Activated T-helper 2 cell treated with anti-CD3 and anti-CD28 coated beads, Interferon-gamma antibody, Interleukin-2, Interleukin-4, amounts not matched to agents 10 μg/mL and 5 μg/mL and 100 μg/mL, durations not matched to agents 14 hours and 24 hours and 36 hours (primary cell): ENCODE measurements at regions not wholly inside any gene's neighbourhood (a gene's known extent, or its start where the extent isn't known, plus 50 kb on each side); places are given as distances from the start of the nearest gene placed in this dataset.

Experiments used
- DNase-seq: peaks from one replicate; pipeline ENCODE4 v3.0.0; 2021; ENCODE audit warnings: low spot score
- H3K27ac Mint-ChIP-seq: one replicate; pipeline ENCODE4 v1.8.0; 2021; ENCODE audit warnings: mixed read lengths
- H3K27me3 Mint-ChIP-seq: one replicate; pipeline ENCODE4 v1.8.0; 2021; ENCODE audit warnings: low read depth, mixed read lengths
- H3K36me3 Mint-ChIP-seq: one replicate; pipeline ENCODE4 v1.8.0; 2021; ENCODE audit warnings: low read depth, mixed read lengths
- H3K4me1 Mint-ChIP-seq: one replicate; pipeline ENCODE4 v1.8.0; 2021; ENCODE audit warnings: low read depth, mixed read lengths
- H3K4me3 Mint-ChIP-seq: one replicate; pipeline ENCODE4 v1.8.0; 2021; ENCODE audit warnings: low read depth, mild to moderate bottlenecking, moderate library complexity, mixed read lengths
- H3K9me3 Mint-ChIP-seq: one replicate; pipeline ENCODE4 v1.8.0; 2021; ENCODE audit warnings: mixed read lengths
- intact Hi-C: fragments of 100-400 bp; cut with micrococcal nuclease; formaldehyde crosslinking; loops from one replicate; pipeline ENCODE4 v1.15.1; 2023

DNA sequence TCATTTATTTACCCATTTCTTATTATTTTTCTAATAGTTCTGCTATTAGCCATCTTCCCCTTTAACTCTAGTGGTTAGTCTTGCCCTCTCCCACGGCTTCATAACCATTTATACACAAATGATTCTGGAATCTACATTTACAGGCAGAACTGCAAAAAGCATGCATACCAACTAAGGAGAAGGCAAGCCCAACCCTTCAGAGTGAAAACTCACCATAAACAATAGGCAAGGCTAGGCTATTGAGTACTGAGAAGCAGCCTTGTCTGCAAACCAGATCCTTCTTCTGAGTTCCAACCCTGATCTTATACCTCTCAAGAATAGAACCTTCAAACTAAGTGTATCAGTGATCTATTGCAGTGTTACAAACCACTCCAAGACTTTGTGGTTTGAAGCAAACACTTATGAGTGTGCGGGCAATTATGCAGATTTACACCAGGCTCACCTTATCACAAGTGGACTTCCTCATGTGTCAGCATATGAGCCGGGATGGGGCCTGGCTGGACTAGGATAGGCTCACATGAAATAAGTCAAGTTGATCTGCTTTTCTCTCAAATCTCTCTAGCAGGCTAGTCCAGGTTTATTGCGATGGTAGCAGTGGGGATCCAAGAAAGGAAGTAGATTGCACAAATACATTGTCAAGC, 896.9 kb upstream of the PHF14 start:
- intact Hi-C loops: no loop called here
- DNase-seq: no peak
- Mint-ChIP-seq H3K27me3 (no peaks in the 10 kb centered on the region), H3K4me3 (no peak overlapping the region), H3K4me1 (no peaks in the 10 kb centered on the region), H3K9me3 (peaks cover 3% of the 10 kb centered on the region), H3K36me3 (no peaks in the 10 kb centered on the region), H3K27ac (no peak overlapping the region)

- Mint-ChIP-seq H3K9me3 (peaks cover 7% of the 10 kb centered on the region), H3K27ac (no peak overlapping the region), H3K4me3 (no peak overlapping the region), H3K36me3 (no peaks in the 10 kb centered on the region), H3K4me1 (no peaks in the 10 kb centered on the region), H3K27me3 (no peaks in the 10 kb centered on the region)
- intact Hi-C loops: no loop called here
- no peak for DNase-seq
Observed at GRCh38 chr7:10079572-10079971, 894.1 kb upstream of the PHF14 start.

DNA sequence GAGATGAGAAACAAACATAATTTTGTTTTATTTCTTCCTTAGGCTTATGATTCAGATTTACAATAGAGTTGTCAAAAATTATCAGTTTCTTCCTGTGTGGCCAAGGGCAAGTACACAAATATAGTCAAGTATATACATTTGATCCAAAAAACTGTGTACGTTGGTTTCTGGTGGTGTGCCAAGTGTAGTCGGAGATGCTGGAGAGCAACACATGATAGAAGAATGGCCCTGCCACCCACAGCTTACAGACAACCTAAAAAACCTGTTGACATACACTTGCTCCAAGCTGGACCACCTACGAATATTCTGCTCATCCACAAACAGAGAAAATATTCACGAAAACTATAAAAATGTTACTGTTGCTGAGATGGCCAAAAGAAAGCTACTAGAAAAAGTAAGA, 890.8 kb upstream of the PHF14 start:
- H3K9me3 Mint-ChIP-seq: peaks cover 4% of the 10 kb centered on the region
- no peak overlapping the region for H3K27ac Mint-ChIP-seq
- no peaks in the 10 kb centered on the region for H3K36me3 Mint-ChIP-seq
- H3K27me3 Mint-ChIP-seq: no peaks in the 10 kb centered on the region
- intact Hi-C loops: no loop called here
- no peaks in the 10 kb centered on the region for H3K4me1 Mint-ChIP-seq
- no peak overlapping the region for H3K4me3 Mint-ChIP-seq
- DNase-seq: no peak

DNA sequence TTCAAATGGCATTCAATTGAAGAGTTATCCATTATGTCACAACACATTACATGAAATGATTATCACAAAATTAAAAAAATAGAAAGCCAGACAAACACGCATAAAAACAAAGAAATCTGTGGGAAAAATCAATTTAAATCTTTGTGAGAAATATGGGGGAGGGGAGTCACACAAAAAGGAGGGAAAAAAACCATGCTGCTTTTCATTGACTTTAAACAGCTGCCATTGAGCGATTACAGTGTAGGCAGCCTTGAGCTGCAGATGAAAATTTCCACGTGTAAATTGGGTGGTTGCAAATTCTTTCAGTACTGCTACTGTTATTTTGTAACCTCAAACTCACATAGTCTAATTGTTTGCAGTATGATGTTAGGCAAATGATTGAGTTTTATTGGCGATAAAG, 889.9 kb upstream of the PHF14 start:
- intact Hi-C loops: no loop called here
- no peak overlapping the region for H3K4me3 Mint-ChIP-seq
- no peak for DNase-seq
- H3K4me1 Mint-ChIP-seq: no peaks in the 10 kb centered on the region
- H3K27me3 Mint-ChIP-seq: no peaks in the 10 kb centered on the region
- H3K9me3 Mint-ChIP-seq: peaks cover 4% of the 10 kb centered on the region
- no peak overlapping the region for H3K27ac Mint-ChIP-seq
- H3K36me3 Mint-ChIP-seq: no peaks in the 10 kb centered on the region

GRCh38 chr7:10085231-10085630, 888.4 kb upstream of the PHF14 start:
- H3K36me3 Mint-ChIP-seq: no peaks in the 10 kb centered on the region
- H3K4me3 Mint-ChIP-seq: no peak overlapping the region
- no peaks in the 10 kb centered on the region for H3K4me1 Mint-ChIP-seq

GRCh38 chr7:10100572-10100971, 873.1 kb upstream of the PHF14 start:
- Mint-ChIP-seq H3K4me3 (no peak overlapping the region), H3K4me1 (no peaks in the 10 kb centered on the region), H3K27me3 (no peaks in the 10 kb centered on the region), H3K9me3 (peaks cover 4% of the 10 kb centered on the region), H3K36me3 (no peaks in the 10 kb centered on the region), H3K27ac (no peak overlapping the region)
- intact Hi-C loops: no loop called here
- DNase-seq: no peak

More at GRCh38 chr7:10085231-10085630, 888.4 kb upstream of the PHF14 start:
- peaks cover 4% of the 10 kb centered on the region for H3K9me3 Mint-ChIP-seq
- no peak for DNase-seq
- no peak overlapping the region for H3K27ac Mint-ChIP-seq
- no peaks in the 10 kb centered on the region for H3K27me3 Mint-ChIP-seq
- intact Hi-C loops: no loop called here

- no peaks in the 10 kb centered on the region for H3K27me3 Mint-ChIP-seq
- no peaks in the 10 kb centered on the region for H3K36me3 Mint-ChIP-seq
- intact Hi-C loops: no loop called here
- no peak for DNase-seq
- H3K4me1 Mint-ChIP-seq: no peaks in the 10 kb centered on the region
- no peak overlapping the region for H3K27ac Mint-ChIP-seq
- peaks cover 4% of the 10 kb centered on the region for H3K9me3 Mint-ChIP-seq
- no peak overlapping the region for H3K4me3 Mint-ChIP-seq
Observed at GRCh38 chr7:10101351-10101750, 872.3 kb upstream of the PHF14 start.

DNA sequence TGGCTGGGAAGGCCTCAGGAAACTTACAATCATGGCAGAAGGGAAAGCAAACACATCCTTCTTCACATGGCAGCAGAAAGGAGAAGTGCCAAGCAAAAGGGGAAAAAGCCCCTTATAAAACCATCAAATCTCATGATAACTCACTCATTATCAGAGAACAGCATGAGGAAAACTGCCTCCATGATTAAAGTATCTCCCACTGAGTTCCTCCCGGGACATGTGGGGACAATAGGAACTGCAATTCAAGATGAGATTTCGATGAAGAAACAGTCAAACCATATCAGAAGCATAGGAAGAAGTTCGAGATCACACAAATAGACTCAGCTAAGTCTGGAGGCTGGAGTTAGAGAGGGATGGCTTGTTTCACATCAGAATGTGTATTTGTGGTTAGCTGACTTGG, 869.4 kb upstream of the PHF14 start:
- Mint-ChIP-seq H3K27ac (no peak overlapping the region), H3K36me3 (no peaks in the 10 kb centered on the region), H3K9me3 (peaks cover 4% of the 10 kb centered on the region), H3K4me3 (no peak overlapping the region), H3K4me1 (no peaks in the 10 kb centered on the region), H3K27me3 (no peaks in the 10 kb centered on the region)
- intact Hi-C loops: no loop called here
- no peak for DNase-seq

DNA sequence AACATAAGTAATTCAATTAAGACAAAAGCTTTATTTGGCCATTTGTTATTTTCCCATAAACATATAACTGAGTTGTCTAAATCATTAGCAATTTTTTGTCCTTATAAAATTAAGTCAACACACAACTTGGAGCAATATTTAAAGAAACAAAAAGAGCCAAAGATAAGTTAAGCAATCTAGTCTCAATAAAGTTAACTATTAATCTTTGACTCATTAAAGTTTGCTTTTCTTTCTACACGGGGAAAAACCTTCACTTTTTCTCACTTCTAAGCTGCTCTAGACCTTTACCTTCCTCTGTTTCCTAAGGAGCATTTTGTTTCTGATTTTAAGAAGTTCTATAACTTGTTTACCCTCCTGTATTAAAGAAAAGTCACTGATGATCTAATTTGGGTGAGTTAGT, 867.1 kb upstream of the PHF14 start:
- Mint-ChIP-seq H3K27ac (no peak overlapping the region), H3K27me3 (no peaks in the 10 kb centered on the region), H3K36me3 (no peaks in the 10 kb centered on the region), H3K4me3 (no peak overlapping the region), H3K9me3 (peaks cover 4% of the 10 kb centered on the region), H3K4me1 (no peaks in the 10 kb centered on the region)
- DNase-seq: no peak
- intact Hi-C loops: no loop called here

- Mint-ChIP-seq H3K9me3 (peaks cover 25% of the 10 kb centered on the region), H3K27me3 (no peaks in the 10 kb centered on the region)
Observed at GRCh38 chr7:10116511-10116910, 857.2 kb upstream of the PHF14 start.

DNA sequence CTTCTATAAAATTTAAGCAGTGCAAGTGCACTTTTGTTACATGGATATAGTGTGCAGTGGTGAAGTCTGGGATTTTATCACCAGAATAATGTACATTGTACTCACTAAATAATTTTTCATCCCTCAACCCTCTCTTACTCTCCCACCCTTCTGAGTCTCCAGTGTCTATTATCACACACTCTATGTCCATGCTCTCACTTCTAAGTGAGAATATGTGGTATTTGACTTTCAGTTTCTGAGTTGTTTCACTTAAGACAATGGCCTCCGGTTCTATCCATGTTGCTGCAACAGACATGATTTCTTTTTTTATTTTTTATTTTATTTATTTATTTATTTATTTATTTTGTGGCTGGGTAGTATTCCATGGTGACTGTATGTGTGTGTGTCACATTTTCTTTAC, 855.9 kb upstream of the PHF14 start:
- H3K27me3 Mint-ChIP-seq: no peaks in the 10 kb centered on the region
- no peak for DNase-seq
- H3K27ac Mint-ChIP-seq: no peak overlapping the region
- peaks cover 24% of the 10 kb centered on the region for H3K9me3 Mint-ChIP-seq
- H3K4me1 Mint-ChIP-seq: no peaks in the 10 kb centered on the region
- intact Hi-C loops: no loop called here
- no peaks in the 10 kb centered on the region for H3K36me3 Mint-ChIP-seq
- H3K4me3 Mint-ChIP-seq: no peak overlapping the region

More at GRCh38 chr7:10116511-10116910, 857.2 kb upstream of the PHF14 start:
- Mint-ChIP-seq H3K36me3 (no peaks in the 10 kb centered on the region), H3K4me3 (no peak overlapping the region), H3K27ac (no peak overlapping the region), H3K4me1 (no peaks in the 10 kb centered on the region)
- intact Hi-C loops: no loop called here
- no peak for DNase-seq

DNA sequence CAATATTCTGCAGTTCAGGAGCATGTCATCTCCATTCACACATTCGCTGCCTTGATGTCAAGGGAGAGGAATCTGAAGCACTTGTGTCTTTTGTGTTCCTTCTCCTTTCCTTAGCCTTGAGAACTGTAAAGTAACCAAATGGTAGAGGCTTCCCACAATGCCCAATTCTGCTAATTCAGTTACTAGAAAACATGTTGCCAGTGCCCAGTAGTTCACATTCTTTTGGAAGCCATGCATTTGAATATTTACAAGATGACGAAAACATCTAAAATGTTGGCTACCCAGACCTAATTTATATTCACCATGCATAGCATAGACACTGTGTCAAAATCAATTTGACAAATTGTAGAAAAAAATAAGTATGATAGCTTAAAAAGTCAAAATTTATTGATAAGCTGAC, 852.7 kb upstream of the PHF14 start:
- peaks cover 6% of the 10 kb centered on the region for H3K9me3 Mint-ChIP-seq
- no peak overlapping the region for H3K4me3 Mint-ChIP-seq
- intact Hi-C loops: no loop called here
- no peaks in the 10 kb centered on the region for H3K4me1 Mint-ChIP-seq
- DNase-seq: no peak
- H3K27ac Mint-ChIP-seq: no peak overlapping the region
- no peaks in the 10 kb centered on the region for H3K27me3 Mint-ChIP-seq
- no peaks in the 10 kb centered on the region for H3K36me3 Mint-ChIP-seq

- Mint-ChIP-seq H3K4me1 (no peaks in the 10 kb centered on the region), H3K4me3 (no peak overlapping the region), H3K36me3 (no peaks in the 10 kb centered on the region), H3K27me3 (no peaks in the 10 kb centered on the region), H3K9me3 (peaks cover 6% of the 10 kb centered on the region), H3K27ac (no peak overlapping the region)
- intact Hi-C loops: no loop called here
- DNase-seq: no peak
Observed at GRCh38 chr7:10121631-10122030, 852.0 kb upstream of the PHF14 start.

DNA sequence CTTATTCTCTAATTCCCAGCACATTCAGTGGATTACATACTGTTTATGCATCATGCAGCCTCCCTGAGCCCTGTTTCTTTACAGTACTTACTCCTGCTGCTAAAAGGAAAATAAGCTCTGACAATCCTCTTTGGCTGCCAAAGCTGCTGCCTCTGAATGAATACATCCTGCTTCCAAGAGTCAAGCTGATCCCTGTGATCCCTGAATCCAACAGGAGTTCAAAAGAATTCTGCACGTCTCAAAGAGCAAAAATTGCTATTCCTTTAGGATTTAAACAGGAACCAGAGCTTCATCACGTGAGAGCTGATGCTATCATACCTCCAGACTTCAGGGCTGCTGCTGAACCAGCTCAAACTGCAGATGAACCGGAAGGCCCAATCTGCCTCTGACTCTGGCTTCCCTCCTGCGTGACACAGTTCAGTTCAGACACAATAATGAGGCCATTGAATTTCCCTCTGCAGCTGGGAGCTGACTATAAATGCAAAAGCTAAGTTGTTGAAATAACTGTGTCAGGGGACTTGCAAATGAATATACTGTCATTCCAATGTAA, 851.0 kb upstream of the PHF14 start:
- Mint-ChIP-seq H3K36me3 (no peaks in the 10 kb centered on the region), H3K4me3 (no peak overlapping the region), H3K27ac (no peak overlapping the region), H3K9me3 (peaks cover 6% of the 10 kb centered on the region), H3K27me3 (no peaks in the 10 kb centered on the region), H3K4me1 (no peaks in the 10 kb centered on the region)
- intact Hi-C loops: no loop called here
- no peak for DNase-seq
